Colonic mucosa (tissue), 4 donors: ENCODE measurements at regions not wholly inside any gene's neighbourhood (a gene's known extent, or its start where the extent isn't known, plus 50 kb on each side); places are given as distances from the start of the nearest gene placed in this dataset.

Experiments
- DNase-seq: peaks from one replicate; pipeline ENCODE4 v3.0.0-alpha.2; 2020
- H3K27ac ChIP-seq: fragments of 200-600 bp; one replicate; pipeline ENCODE4 v1.8.0; 2021
- H3K27me3 ChIP-seq: fragments of 200-600 bp; one replicate; pipeline ENCODE4 v1.8.0; 2021
- H3K36me3 ChIP-seq: fragments of 200-600 bp; one replicate; pipeline ENCODE4 v1.8.0; 2021
- H3K4me1 ChIP-seq: fragments of 200-600 bp; one replicate; pipeline ENCODE4 v1.8.0; 2021; ENCODE audit warnings: mild to moderate bottlenecking
- H3K4me3 ChIP-seq: fragments of 200-600 bp; one replicate; pipeline ENCODE4 v1.8.0; 2021
- H3K9ac ChIP-seq, 2 donors: one replicate each; pipeline ENCODE4 v1.7.0; 2013; ENCODE audit warnings: control low read depth in 2 of 2, low read depth in 2 of 2, low read length in 2 of 2
- H3K9me3 ChIP-seq: fragments of 200-600 bp; one replicate; pipeline ENCODE4 v1.8.0; 2021
- CTCF ChIP-seq: fragments of 200-600 bp; IDR thresholded peaks from one replicate; pipeline ENCODE4 v1.8.0; 2022; ENCODE audit warnings: antibody characterized with exemption, mild to moderate bottlenecking
- intact Hi-C: fragments of 100-400 bp; cut with DNase I; formaldehyde crosslinking; loops from one replicate; pipeline ENCODE4 v1.14.1; 2022
- donor health status: healthy.
- donor health status: DM: no; HTN: no; CAD: no.
- donor health status: DM: no; HTN: no; CAD: no.

GRCh38 chr7:125966278-125967048 is 1036.8 kb upstream of the POT1 start:
- no peaks in the 10 kb centered on the region for H3K9me3 ChIP-seq
- H3K36me3 ChIP-seq = no peaks in the 10 kb centered on the region
- no peak for DNase-seq
- no peak for TF ChIP-seq CTCF
- no peak overlapping the region for H3K9ac ChIP-seq
- no peaks in the 10 kb centered on the region for H3K27me3 ChIP-seq
- H3K27ac ChIP-seq = no peak overlapping the region
- no peaks in the 10 kb centered on the region for H3K4me1 ChIP-seq
- H3K4me3 ChIP-seq = no peak overlapping the region
- intact Hi-C loops = no loop called here

- no peaks in the 10 kb centered on the region for H3K36me3 ChIP-seq
- H3K4me3 ChIP-seq = no peak overlapping the region
- intact Hi-C loops = no loop called here
- H3K27ac ChIP-seq = no peak overlapping the region
- no peak for DNase-seq
- no peak overlapping the region for H3K9ac ChIP-seq
- H3K4me1 ChIP-seq = no peaks in the 10 kb centered on the region
- no peaks in the 10 kb centered on the region for H3K27me3 ChIP-seq
- TF ChIP-seq CTCF = no peak
- H3K9me3 ChIP-seq = no peaks in the 10 kb centered on the region
These were observed 1005.3 kb upstream of the POT1 start for GRCh38 chr7:125934955-125935354.

GRCh38 chr7:125934539-125934938 is 1004.9 kb upstream of the POT1 start:
- no peaks in the 10 kb centered on the region for H3K9me3 ChIP-seq
- no peaks in the 10 kb centered on the region for H3K36me3 ChIP-seq
- no peak for DNase-seq
- no peaks in the 10 kb centered on the region for H3K27me3 ChIP-seq
- no peak overlapping the region for H3K9ac ChIP-seq
- intact Hi-C loops = no loop called here
- no peak overlapping the region for H3K27ac ChIP-seq
- H3K4me3 ChIP-seq = no peak overlapping the region
- no peak for TF ChIP-seq CTCF
- no peaks in the 10 kb centered on the region for H3K4me1 ChIP-seq

- no peak for DNase-seq
- no peaks in the 10 kb centered on the region for H3K9me3 ChIP-seq
- intact Hi-C loops = no loop called here
These were observed 1001.2 kb upstream of the POT1 start for GRCh38 chr7:125930848-125931247.

GRCh38 chr7:125927556-125927955 is 997.9 kb upstream of the POT1 start:
- DNase-seq = no peak
- Histone ChIP-seq H3K27me3 (no peaks in the 10 kb centered on the region), H3K4me1 (no peaks in the 10 kb centered on the region), H3K36me3 (no peaks in the 10 kb centered on the region), H3K4me3 (no peak overlapping the region), H3K27ac (no peak overlapping the region), H3K9ac (no peak overlapping the region), H3K9me3 (no peaks in the 10 kb centered on the region)
- intact Hi-C loops = no loop called here
- TF ChIP-seq CTCF = no peak

More at GRCh38 chr7:125930848-125931247, 1001.2 kb upstream of the POT1 start:
- no peak overlapping the region for H3K9ac ChIP-seq
- no peaks in the 10 kb centered on the region for H3K36me3 ChIP-seq
- no peaks in the 10 kb centered on the region for H3K27me3 ChIP-seq
- no peak overlapping the region for H3K4me3 ChIP-seq
- no peak overlapping the region for H3K27ac ChIP-seq
- H3K4me1 ChIP-seq = no peaks in the 10 kb centered on the region
- no peak for TF ChIP-seq CTCF
